Hindlimb muscle (tissue), 1 donor: ENCODE measurements at regions not wholly inside any gene's neighbourhood (a gene's known extent, or its start where the extent isn't known, plus 50 kb on each side); places are given as distances from the start of the nearest gene placed in this dataset.
"Not testable (repeated sequence)": the region's sequence is repeated elsewhere in the genome, so short reads cannot be mapped to it uniquely, and the experiment has no call there.

ENCODE experiments used
- DNase-seq: peaks from one replicate; pipeline ENCODE4 v3.0.0-alpha.2; 2013

DNA sequence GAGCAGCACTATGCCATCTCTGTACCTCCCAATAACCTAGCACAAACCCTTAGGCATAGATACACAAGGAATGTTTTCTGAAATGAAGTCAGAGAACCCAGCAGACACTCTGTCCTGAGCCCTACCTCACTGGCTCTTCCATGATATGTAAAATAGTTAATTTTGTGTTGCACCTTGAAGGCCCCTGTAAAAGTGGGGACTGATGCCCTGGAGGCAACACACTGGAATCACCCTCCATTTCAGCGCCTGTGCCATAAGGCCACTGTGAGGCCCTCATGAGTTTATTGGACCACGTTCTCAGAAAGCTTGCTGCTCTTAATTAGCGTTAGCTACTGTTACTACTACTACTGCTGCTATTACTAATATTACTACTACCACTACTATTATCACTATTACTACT lies 670.1 kb upstream of the SOX11 start:
- DNase-seq, result no peak

DNA sequence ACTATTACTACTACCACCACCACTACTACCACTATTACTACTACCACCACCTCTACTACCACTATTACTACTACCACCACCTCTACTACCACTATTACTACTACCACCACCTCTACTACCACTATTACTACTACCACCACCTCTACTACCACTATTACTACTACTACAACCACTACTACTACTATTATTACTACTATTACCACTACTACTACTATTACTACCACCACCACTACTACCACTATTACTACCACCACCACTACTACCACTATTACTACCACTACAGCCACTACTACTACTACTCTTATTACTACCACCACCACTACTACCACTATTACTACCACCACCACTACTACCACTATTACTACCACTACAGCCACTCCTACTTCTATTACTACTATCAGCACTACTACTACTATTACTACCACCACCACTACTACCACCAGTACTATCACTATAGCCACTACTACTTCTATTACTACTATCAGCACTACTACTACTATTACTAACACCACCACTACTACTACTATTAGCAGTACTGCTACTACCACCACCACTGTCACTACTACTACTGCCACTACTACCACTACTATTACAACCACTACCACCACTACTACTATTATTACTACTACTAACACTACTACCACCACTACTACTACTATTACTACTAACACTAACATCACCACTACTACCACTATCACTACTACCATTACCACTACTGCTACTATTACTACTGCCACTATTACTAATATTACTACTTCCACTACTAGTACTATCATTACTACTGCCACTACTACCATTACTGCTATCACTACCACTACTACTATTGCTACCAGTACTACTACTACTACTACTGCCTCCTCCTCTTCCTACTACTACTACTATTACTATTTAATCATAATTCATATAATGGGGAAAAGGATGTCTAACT lies 669.2 kb upstream of the SOX11 start:
- not testable (repeated sequence) for DNase-seq

DNA sequence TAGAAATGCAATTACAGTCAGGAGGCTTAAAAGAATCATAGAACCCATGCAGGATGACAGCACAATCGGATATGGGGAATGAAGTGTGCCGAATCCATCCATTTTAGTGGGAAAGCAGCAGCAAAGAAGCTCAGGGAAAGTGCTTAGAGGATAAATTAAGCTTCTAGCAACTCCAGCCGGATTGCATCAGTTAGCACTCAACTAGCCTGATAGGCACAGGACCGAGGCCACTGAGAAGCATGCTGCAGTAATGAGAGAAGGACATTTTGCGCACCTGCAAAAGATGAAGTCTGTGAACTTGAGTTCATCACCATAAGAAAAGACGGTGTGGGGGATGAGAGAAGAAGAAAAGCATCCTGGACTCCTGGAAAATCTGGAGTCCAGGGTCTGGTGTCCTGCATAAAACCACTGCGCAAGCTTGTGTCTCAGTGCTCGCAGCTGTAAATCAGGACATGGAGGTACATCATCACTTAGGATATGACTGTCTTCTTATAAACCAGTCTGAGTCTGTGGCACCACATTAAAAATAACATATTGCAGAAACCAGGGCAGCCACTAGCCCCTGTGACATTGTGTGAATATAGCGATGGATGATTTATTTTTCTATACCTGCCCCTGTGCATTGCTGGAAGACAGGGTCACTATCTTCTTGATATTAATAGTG lies 665.5 kb upstream of the SOX11 start:
- DNase-seq, result no peak

DNA sequence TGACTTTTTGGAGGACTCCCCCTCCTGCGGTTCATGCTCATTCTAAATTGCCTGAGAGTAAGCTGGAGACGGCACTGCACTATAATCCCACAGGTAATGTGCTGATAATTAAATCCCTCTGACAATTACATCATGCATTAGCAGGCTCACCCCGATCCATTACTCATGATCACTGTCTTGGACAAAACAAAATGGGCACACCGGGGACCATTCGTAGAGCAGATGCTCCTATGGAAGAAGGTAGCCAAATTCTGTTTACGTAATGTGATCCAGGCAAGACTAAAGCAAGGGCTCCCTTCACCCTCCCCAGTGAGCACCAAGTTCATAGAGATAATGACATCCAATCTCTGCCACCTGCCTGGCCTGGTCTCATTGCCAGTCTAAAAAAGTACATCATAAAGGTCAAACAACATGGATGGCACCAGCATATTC lies 657.1 kb upstream of the SOX11 start:
- DNase-seq, result no peak

DNA sequence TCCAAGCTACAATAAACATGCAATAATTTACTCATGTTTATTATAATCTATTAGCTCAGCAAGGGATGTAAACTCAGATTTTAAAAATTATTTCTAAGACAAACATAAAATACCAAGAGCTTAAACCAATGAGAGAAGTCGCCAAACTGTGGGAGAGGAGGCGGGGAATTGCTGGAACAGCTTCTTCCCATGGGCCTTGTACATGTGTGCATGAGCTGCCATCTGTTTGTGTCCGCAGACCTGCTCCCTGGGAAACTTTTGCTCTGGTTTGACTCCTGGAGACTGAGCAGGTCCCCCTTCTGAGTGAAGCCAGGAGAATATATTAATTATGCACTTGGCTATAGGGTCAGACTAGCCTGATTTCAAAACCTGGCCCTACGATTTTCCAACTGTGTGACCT lies 655.9 kb upstream of the SOX11 start:
- DNase-seq, result no peak

DNA sequence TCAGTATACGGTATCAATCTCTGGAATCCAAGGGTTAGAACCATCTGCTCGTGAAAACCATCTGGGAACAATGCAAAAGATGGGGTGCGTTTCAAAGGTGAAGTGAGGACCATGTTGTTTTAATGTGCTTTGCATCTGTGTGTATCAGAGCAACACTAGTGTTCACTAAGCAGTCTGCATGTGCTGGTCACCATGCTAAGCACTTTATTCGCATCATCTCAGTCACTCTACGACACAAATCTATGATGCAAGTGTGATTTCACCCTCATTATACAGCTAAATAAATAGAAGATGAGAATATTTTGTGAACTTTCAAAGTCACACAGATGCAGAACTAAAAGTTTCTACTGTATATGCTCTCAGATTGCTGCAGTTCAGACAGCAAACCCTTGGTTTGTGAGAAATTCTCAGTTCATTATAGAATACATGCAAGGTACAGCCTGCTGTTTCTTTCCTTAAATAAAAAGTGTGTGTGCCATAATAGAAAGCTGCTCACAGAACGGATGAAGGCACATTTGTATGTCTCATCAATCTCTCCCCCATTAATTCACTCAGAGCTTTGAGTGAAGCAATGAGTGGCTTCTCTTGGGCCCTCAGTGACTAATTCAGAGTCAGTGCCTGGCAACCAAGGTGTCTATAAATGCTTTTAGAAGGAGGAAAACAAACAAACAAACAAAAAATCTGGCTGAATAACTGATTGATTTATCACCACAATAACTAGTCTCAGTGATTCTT lies 652.8 kb upstream of the SOX11 start:
- DNase-seq, result no peak

DNA sequence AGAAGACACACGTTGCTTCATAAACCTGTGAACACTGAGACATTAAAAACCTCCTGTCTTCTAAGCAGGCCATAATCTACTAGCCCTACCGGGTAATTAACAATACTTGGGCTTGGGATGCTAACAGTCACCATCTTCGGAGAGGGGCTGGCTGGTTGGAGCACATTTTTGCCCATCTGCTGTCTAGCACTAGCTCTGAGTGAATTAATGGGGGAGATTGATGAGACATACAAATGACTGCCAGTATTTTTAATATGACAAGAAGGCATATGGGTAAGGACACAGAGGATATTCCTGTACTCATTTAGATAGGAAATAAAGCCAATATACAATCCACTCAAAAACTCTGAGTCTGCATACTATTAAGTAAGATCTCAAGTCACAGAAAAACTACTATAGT lies 651.6 kb upstream of the SOX11 start:
- DNase-seq, result no peak

DNA sequence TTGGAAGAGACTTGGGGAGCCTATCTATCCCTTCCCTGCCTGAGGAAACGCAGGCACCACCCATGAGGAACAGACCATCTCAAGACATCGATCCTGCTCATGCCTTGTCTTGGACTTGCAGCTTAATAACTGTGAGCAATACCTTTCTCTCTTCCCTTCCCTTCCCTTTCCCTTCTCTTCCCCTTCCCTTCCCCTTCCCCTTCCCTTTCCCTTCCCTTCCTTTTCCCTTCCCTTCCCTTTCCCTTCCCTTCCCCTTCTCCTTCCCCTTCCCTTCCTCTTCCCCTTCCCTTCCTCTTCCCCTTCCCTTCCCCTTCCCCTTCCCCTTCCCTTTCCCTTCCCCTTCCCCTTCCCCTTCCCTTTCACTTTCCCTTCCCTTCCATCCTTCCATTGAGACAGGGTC lies 650.7 kb upstream of the SOX11 start:
- no peak for DNase-seq

DNA sequence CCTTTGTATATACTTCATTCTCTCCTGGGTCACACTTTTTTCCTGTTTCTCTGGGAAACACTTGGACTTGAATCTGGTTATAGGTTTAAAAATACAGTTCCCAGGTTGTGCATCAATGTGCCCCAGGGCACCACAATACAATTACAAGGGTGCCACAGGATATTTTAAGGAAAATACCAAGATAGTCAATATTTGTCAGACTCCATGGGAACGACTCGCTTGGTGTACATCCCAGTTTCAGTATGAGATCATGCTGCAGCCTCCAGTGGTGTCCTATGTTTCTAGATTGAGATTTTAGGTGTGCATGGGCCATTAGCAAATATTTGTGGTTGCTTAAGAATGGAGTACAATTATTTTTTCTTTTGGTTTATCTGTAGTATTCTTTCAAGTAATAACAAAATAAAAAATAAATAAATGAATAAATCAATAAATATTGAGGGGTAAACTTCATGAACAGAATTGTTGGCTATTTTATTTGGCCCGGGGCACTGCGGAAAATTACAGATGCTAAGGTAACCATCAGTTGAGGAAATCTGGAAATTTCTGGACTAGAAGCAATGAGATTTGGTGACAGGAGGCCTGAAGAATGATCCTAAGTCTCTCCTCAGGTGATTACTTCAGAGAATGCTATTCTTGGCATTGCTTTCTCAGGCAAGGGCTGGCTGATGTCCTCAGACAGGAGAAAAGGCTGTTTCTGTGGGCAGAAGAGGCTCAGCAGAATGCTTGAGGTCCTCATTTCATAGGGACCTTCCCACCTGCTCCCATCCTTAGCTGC lies 649.3 kb upstream of the SOX11 start:
- no peak for DNase-seq

DNA sequence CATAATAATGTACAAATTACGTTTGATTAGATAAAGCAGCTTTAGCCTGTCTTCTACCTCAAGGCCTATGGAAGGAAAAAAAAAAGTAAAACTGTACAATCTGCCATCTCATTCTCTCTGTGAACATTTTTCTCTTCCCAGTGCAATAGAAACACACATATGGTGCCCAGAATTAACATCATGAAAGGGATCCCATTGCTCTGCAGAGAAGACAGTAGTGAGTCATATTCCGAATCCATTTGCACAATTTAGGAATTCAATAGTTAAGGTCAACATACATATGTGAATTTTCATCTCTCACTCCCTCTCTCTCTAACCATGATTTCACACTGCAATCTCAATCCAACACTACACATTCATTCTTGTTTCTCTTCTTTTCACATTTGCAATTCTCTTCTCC lies 640.9 kb upstream of the SOX11 start:
- no peak for DNase-seq

DNA sequence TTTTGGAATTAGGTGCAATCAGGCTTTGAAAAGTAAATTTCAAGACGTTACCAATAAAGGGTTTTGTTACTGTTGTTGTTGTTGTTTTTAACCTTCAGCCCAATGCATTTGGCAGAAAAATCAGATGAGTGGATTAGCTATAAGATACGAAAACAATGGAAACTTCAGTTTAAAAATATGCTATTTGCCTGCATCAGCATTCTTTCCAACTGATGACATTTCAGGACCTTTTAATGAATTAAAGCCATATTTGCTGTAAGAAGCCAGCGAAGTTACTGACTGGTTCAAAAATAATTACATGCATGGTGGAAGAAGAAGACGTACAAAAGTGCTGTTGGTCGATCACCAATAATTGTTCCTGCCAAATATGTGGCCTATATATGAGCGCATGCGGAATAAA lies 639.3 kb upstream of the SOX11 start:
- DNase-seq, result no peak

DNA sequence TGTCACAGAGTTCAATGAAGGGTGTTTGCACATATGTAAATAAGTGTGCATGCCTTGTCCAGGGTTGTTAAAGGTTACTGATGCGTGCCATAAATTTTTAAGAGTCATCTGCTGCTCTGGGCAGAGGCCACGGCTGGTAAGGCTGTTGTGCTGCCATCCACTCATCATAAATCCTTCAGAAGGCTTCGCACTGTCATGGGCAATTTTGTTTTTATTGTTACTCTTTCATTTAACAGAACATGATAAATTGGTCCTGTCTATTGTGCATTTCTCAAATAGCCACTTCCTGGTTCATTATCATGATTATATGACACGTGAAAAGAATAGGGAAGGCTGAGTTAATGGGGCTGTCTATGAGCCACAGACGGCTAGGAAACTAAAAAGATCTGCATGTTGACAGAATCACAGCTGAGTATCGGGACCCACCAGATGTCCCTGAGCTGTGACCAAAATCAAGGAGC lies 634.3 kb upstream of the SOX11 start:
- DNase-seq, result no peak

DNA sequence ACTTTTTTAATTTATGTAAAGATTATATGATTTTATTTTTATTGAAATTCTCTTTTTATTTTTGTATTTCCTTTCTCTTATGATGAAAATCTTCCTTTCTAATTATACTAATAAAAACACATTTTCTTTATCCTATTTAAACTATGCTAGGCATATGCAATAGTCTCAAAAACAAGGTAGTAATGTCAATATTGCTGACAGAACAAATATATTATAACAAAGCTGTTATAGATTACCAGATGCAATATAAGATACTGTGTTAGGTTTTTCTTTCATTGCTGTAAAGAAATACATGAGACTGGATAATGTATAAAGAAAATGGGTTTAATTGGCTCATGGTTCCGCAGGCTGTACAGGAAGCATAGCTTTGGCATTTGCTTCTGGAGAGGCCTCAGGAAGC lies 631.2 kb upstream of the SOX11 start:
- no peak for DNase-seq

DNA sequence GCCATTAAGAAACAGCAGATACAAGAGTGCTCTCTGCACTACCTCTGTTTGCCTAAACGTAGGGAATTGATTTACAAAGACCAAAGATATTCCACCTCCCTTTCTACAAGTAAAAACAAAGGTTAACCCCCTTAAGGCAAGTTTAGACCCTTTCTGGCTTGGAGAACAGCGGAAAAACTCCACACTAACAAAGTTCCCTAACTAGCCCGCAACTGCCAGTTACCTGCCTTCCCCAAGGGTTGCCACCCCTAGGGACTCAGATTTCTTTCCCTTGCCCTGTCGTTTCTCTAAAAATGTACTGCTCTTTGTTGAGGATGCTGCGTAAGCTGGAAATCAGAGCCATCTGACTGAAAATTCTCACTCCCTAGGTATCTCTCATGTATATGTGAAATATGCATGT lies 627.5 kb upstream of the SOX11 start:
- no peak for DNase-seq

DNA sequence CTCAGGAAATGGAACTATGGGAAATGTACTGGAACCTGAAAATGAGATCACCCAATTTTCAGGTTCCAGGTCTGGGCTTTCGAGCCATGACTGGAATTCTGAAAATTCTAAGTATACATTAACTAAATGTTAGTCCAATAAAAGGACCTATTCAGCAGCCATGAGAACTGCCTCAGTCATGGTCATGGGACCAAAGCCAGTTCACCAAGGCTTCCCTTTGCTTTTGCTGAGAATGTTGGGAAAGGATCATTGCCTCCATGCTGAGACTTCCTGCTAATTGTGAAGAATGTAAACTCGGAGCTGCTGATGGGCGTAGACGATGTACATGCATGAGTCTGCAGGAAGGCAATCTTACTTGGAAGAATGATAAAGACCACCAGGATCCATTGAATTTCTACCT lies 624.4 kb upstream of the SOX11 start:
- DNase-seq, result no peak

DNA sequence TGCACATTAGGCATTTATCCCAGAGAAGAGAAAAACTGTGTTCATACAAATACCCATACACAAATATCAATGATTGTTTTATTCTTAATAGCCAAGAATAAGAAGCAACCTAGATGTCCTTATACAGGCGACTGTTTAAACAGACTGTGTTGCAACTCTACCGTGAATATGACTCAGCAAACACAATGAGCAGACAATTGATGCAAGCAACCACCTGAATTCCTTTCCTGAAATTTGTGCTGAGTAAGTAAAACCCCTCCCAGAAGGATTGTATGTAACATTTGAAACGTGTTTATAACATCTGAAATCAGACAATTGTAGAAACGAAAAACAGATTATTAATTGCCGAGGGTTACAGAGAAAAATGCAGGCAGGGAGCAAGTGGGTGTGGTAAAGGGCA lies 621.9 kb upstream of the SOX11 start:
- no peak for DNase-seq

DNA sequence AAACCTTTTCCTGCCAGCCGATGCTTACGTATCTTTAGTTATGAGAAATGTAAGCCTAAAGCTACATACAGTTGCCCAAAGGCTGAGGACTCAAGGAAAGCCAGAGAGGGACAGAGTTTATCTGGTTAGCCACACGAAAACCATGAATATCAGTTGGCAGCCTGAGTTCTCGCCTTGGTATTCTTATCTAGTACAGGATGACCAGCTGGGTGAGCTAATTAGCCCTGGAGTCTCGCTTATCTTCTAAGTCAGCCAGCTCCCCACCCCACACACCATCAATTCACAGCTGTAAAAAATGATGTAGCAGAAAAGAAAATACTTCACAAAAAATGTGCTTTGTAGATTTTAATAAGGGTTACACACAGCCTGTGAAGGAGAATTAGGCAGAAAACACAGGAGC lies 617.5 kb upstream of the SOX11 start:
- no peak for DNase-seq

DNA sequence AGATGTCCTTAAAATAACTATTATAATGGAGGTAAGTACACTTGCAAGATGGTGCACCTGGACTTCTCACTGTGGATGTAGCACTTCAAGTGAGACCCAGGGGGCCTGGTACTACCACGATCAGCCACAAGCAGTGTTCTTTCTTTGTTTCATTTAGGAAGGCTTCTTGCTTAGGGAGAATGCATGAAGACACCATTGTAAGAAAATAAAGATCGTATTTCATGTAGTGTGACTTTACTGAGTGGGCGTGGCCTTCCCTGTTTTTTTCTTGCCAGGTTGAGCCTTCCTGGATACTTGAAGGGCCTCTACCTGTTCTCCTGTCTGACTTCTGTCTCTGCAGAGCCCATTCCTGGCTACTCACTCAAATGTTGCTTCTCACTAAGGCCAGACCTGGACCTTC lies 615.6 kb upstream of the SOX11 start:
- no peak for DNase-seq

DNA sequence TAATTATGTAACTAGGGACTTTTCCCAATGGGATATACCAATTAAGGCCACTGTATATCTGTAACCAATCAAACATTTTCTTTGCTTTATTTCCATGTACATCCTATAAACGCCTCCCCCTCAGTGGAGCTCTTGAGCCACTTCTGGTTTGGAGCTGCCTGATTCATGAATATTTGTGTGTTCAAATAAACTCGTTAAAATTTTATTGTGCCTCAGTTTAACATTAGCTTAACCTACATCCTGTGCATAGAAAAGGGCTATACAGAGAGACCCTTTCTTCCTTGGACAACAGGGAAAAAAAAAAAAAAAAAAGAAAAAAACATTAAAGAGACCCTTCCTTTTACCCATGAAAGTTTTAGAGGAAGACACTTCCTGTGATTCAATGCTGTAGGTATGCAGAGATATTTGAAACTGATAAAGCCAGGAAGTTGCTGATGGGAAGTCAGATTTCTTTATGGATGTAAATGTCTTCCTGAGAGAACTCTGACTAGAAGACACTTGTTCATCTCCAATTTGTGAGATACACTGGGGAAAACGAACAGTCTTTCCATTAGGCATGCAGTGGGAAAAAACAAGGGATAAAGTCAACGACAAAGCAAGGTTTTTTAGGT lies 614.6 kb upstream of the SOX11 start:
- DNase-seq, result no peak

DNA sequence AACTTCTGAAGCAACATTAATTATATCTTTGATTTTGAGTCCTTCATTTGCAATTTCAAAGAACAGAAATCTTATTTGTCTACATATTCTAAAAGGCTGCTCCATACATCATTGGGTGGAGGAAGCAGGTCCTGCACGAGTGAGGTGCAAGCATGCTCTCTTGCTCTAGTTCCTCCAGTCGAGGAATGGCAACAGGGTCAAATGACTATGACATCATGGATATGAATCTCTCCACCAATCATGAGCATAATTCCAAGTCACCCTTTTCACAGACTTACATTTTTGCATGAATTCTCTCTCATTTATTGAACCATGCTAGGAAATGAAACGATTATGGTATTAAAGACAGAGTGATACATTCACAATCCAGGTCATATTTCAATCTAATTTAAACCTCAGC lies 608.8 kb upstream of the SOX11 start:
- no peak for DNase-seq

DNA sequence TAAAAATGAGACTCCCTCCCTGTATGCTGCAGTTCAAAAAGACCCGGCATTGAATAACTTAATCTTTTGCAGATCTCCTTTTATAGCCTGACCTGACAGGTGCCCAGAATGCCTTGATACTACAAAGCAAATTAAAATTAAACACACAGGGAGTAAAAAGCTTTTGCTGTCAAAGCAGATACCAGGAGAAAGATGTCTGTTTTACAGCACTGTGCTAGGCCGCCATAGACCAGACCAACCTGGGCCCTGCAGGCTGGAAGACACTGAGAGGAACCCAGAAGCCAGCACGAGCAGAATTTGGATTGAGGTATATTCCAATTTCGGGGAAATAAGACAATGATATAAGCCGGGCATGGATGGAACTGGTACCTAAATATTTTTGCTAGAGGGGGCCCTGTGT lies 602.8 kb upstream of the SOX11 start:
- no peak for DNase-seq

DNA sequence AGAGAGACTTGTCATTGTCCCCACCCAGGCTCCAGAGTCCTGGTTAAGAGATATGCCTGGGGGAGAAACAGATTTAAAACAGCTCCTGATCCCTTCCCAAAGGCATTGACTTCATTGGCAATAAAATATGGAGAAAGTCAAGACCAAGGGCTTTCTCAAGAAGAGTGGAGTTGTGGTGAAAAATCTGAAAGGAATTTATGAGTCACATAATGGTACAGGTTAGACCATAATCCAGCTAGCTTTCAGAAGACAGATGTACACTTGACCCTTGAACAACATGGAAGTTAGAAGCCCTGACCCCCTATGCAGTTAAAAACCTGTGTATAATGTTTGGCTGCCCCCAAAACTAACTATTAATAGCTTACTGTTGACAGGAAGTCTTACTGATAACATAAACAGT lies 599.1 kb upstream of the SOX11 start:
- DNase-seq, result no peak
